NT2/D1 (cell line): ENCODE measurements at regions not wholly inside any gene's neighbourhood (a gene's known extent, or its start where the extent isn't known, plus 50 kb on each side); places are given as distances from the start of the nearest gene placed in this dataset.
"Not testable (repeated sequence)": the region's sequence is repeated elsewhere in the genome, so short reads cannot be mapped to it uniquely, and the experiment has no call there.

Experiments used
- SUZ12 ChIP-seq: IDR thresholded peaks from 2 replicates; pipeline ENCODE4 v1.6.1; 2011; ENCODE audit not compliant: insufficient read length, insufficient read depth; ENCODE audit errors: extremely low read depth
- ZNF274 ChIP-seq: IDR thresholded peaks from 2 replicates; pipeline ENCODE4 v1.6.1; 2011; ENCODE audit warnings: mild to moderate bottlenecking, low read depth, low read length

GRCh38 chrX:115732530-115732929 is 171.6 kb downstream of the PLS3 start:
- not testable (repeated sequence) for TF ChIP-seq ZNF274, SUZ12
